ENCODE measurements at regions not wholly inside any gene's neighbourhood (a gene's known extent, or its start where the extent isn't known, plus 50 kb on each side); places are given as distances from the start of the nearest gene placed in this dataset.

DNA sequence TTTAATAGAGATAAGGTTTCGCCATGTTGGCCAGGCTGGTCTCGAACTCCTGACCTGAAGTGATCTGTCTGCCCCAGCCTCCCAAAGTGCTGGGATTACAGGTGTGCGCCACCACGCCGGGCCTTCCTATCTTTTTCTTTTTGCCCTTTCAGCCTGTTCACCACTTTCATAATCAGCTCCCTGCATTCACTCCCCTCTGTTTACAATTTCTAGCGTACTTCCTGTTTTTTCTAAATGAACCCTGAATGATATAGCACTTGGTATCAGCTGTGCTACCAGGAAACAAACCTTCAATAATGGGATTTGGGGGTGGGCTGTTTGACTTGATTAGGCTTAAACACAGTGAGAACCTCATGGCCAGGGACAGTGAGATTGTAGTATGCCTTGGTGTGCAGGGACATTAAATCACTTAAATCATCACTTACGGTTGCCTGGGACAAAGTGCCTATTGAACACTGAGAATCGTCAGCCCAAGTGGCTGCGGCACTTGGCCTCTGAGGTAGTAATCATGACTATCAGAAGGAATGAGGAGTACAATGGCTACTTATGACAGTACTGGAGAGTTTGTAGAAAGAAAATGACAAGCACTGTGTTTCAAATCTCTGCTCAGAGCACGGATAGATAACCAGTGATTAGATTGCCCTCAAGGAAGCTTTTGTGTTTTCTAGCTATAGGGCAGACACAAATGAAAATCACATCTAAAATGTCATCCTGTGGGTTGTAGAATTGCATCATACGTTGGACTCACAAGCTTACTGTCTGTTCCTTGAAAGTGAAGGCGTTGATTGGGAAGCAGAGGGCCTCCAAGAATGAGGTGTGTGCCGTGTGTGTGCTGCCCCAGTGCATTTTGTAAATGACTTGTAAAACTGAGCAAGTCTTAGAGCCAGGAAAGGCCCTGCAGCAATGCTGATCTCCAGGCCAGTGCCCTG is 661.8 kb downstream of the MATN1 start:
- no peak overlapping the region for H3K4me3 ChIP-seq (ENCODE audit: low read depth, low read length)
- TF ChIP-seq, protein P1, sequence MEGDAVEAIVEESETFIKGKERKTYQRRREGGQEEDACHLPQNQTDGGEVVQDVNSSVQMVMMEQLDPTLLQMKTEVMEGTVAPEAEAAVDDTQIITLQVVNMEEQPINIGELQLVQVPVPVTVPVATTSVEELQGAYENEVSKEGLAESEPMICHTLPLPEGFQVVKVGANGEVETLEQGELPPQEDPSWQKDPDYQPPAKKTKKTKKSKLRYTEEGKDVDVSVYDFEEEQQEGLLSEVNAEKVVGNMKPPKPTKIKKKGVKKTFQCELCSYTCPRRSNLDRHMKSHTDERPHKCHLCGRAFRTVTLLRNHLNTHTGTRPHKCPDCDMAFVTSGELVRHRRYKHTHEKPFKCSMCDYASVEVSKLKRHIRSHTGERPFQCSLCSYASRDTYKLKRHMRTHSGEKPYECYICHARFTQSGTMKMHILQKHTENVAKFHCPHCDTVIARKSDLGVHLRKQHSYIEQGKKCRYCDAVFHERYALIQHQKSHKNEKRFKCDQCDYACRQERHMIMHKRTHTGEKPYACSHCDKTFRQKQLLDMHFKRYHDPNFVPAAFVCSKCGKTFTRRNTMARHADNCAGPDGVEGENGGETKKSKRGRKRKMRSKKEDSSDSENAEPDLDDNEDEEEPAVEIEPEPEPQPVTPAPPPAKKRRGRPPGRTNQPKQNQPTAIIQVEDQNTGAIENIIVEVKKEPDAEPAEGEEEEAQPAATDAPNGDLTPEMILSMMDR (IDR thresholded peaks at IDR 0.05; ENCODE audit: low read depth, low read length), result no peak

DNA sequence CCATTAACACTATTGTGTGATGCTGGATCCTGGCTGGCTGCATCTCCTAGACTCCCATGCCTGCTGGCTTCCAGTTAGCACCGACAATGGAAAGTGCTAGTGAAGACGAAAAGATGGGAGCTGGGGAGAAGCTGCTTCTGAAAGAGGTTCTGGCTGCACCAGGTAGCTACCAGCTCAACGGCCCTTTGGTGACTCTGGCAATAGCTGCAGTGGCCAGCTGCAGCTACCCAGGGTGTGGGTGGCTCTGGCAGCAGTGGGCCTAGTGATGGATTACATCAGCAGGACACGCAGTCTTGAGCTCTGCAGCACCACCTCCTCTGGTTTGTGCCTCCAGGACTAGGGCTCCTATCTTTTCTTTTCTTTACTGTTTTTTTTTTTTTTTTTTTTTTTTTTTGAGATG is 662.6 kb downstream of the MATN1 start:
- TF ChIP-seq, protein P1 (IDR thresholded peaks at IDR 0.05; ENCODE audit: low read depth, low read length), result no peak
- no peak overlapping the region for H3K4me3 ChIP-seq (ENCODE audit: low read depth, low read length)

DNA sequence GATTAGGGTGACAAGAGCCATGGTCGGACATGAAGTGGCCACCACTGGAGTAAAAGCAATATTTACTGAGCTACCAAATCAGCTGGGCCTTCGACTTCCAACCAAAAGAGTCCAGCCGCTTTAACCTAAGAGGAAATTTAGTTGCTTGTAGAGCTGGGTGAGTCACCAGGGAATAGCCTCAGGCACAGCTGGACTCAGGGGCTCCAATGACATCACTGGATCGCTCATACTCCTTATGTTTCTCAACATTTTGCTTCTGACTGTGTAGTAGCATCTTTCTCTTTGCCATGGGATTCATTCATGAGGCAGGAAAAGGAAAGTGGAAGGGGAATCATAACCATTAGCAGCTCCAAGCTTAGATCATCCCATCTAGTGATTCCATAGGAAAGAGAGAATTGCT is 664.4 kb downstream of the MATN1 start:
- TF ChIP-seq, protein P1 (IDR thresholded peaks at IDR 0.05; ENCODE audit: low read depth, low read length), result no peak
- H3K4me3 ChIP-seq (ENCODE audit: low read depth, low read length), result no peak overlapping the region

DNA sequence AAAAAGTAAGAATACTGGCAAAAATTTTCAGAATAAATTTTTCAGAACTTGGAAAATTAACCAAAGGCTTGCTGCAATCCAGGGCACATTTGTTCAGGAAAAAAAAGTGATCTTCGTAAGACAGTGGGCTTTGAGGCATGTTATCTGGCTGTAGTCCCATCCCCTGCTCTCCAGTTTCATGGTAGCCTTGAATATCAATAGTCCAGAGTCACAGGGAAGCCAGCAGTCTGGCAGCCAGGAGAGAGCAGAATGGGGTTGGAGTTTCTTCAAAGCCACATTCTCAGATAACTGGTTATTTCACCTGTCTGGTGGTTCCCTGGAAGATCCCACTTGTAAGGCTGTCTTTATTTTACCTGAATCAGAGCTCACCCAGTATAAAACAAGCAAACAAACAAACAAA is 669.3 kb downstream of the MATN1 start:
- TF ChIP-seq, protein P1 (IDR thresholded peaks at IDR 0.05; ENCODE audit: low read depth, low read length), result no peak
- H3K4me3 ChIP-seq (ENCODE audit: low read depth, low read length), result no peak overlapping the region

DNA sequence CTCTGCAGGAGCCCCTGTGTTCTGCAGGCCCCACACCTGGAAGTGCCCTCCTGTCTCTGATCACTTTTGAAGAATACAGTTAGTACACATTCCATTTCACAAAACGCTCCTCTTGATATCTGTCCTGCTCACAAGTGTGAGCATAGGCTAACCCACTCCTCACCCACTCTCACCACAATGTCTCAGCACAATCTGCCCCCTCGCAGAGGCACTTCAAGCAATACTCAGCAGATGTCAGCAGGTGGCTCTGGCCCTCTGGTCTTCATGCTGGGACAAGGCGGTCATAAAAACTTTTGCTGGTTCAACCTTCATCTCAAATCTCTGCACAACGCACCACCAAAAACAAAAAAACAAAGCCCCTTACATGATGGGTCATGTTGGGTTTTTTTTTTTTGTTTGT is 671.2 kb downstream of the MATN1 start:
- no peak overlapping the region for H3K4me3 ChIP-seq (ENCODE audit: low read depth, low read length)
- TF ChIP-seq, protein P1 (IDR thresholded peaks at IDR 0.05; ENCODE audit: low read depth, low read length), result no peak

DNA sequence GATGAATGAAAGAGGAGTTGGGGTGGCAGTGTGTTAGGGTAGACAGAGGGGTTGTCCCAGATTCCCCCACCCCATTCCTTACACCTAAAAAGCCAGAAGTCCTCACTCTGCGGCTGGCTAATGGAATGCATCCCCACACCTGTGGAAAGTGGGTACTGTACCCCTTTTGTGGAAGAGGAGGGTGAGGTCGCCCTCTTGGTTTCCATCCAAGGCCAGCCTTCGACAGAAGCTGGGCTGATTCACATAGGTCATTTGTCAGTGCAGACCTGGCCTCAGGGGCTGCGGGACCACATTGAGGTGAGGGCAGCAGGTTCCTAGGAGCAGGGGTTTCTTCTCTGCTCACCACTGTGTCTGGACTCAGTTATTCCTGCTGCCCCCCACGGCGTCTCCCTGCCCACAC is 671.6 kb downstream of the MATN1 start:
- no peak overlapping the region for H3K4me3 ChIP-seq (ENCODE audit: low read depth, low read length)
- TF ChIP-seq, protein P1 (IDR thresholded peaks at IDR 0.05; ENCODE audit: low read depth, low read length), result no peak

DNA sequence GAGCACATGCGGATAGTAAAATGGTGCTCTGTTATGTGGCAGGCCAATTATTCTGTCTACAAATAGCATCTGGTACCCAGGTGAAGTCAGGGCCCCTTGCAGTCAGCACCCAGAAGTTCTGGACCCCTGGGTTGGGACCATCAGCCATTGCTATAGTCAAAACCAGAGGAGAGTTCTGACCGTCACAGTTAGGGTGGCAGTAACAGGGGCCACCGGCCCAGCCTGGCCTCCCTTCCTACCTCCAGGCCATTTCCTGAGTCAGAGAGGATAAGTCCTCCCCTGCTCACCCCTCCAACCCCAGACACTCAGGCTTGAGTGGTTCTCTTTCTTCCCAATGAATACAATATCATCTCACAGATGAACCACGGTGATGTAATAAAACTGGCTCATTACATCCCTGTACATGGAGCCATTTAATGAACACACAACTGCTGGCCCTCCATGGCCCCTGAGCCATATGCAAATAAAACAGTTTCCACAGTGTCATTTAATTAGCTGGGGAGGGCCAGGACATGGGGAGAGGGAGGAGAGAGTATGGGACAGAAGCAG is 673.6 kb downstream of the MATN1 start:
- H3K4me3 ChIP-seq (ENCODE audit: low read depth, low read length), result no peak overlapping the region
- TF ChIP-seq, protein P1 (IDR thresholded peaks at IDR 0.05; ENCODE audit: low read depth, low read length), result no peak

Data from WI38 (cell line).